ENCODE measurements at regions not wholly inside any gene's neighbourhood (a gene's known extent, or its start where the extent isn't known, plus 50 kb on each side); places are given as distances from the start of the nearest gene placed in this dataset.
"Not testable (repeated sequence)": the region's sequence is repeated elsewhere in the genome, so short reads cannot be mapped to it uniquely, and the experiment has no call there.

- no peak for DNase-seq
- Mint-ChIP-seq H3K4me1 (ENCODE audit: low read depth, unreplicated experiment) (no peaks in the 10 kb centered on the region), H3K36me3 (ENCODE audit: unreplicated experiment) (no peaks in the 10 kb centered on the region), H3K9me3 (ENCODE audit: unreplicated experiment) (no peaks in the 10 kb centered on the region), H3K27ac (ENCODE audit: unreplicated experiment) (no peak overlapping the region), H3K27me3 (ENCODE audit: unreplicated experiment) (no peaks in the 10 kb centered on the region), H3K4me3 (ENCODE audit: unreplicated experiment) (no peak overlapping the region)
- TF ChIP-seq CTCF (IDR thresholded peaks at IDR 0.05; ENCODE audit: partially characterized antibody, unreplicated experiment), result no peak
These were observed 257.2 kb downstream of the PTGER3 start for GRCh38 chr1:70790232-70790923.

DNA sequence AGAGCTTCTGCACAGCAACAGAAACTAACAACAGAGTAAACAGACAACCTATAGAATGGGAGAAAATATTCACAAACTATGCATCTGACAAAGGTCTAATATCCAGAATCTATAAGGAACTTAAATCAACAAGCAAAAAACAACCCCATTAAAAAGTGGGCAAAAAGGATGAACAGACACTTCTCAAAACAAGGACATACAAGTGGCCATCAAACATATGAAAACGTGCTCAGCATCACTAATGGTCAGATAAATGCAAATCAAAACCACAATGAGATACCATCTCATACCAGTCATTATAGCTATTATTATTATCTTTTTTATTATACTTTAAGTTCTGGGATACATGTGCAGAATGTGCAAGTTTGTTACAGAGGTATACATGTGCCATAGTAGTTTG lies 252.6 kb downstream of the PTGER3 start:
- not testable (repeated sequence) for H3K4me3 Mint-ChIP-seq (ENCODE audit: unreplicated experiment); H3K27me3 Mint-ChIP-seq (ENCODE audit: unreplicated experiment); H3K9me3 Mint-ChIP-seq (ENCODE audit: unreplicated experiment); H3K36me3 Mint-ChIP-seq (ENCODE audit: unreplicated experiment); DNase-seq; H3K4me1 Mint-ChIP-seq (ENCODE audit: low read depth, unreplicated experiment); H3K27ac Mint-ChIP-seq (ENCODE audit: unreplicated experiment)

GRCh38 chr1:70796298-70796697 lies 251.3 kb downstream of the PTGER3 start:
- H3K27me3 Mint-ChIP-seq (ENCODE audit: unreplicated experiment); DNase-seq; H3K36me3 Mint-ChIP-seq (ENCODE audit: unreplicated experiment); H3K9me3 Mint-ChIP-seq (ENCODE audit: unreplicated experiment); H3K4me1 Mint-ChIP-seq (ENCODE audit: low read depth, unreplicated experiment); H3K4me3 Mint-ChIP-seq (ENCODE audit: unreplicated experiment); H3K27ac Mint-ChIP-seq (ENCODE audit: unreplicated experiment): not testable (repeated sequence)

GRCh38 chr1:70802625-70803024 lies 245.0 kb downstream of the PTGER3 start:
- not testable (repeated sequence) for H3K9me3 Mint-ChIP-seq (ENCODE audit: unreplicated experiment); DNase-seq; H3K36me3 Mint-ChIP-seq (ENCODE audit: unreplicated experiment); H3K4me3 Mint-ChIP-seq (ENCODE audit: unreplicated experiment); H3K4me1 Mint-ChIP-seq (ENCODE audit: low read depth, unreplicated experiment); H3K27ac Mint-ChIP-seq (ENCODE audit: unreplicated experiment); H3K27me3 Mint-ChIP-seq (ENCODE audit: unreplicated experiment)

DNA sequence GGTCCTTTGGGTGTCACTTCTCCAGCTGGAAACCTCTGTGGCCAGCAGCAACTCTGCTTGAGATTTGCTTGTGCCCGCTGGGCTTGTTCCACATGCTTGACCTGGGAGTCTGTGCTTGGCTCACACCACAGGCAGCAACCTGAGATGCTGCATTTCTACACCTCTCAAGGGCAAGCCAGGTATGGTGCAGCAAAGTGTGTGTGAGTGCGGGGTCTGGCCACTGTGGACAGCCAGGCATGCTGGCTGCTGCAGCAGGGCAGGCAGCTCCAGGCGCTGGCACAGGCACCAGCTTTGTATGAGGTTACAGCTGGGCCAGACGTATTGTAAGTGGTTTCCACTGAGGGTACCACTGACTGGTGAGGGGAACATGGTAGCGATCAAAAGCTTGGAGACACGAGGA lies 242.0 kb downstream of the PTGER3 start:
- no peak for TF ChIP-seq CTCF (IDR thresholded peaks at IDR 0.05; ENCODE audit: partially characterized antibody, unreplicated experiment)
- Mint-ChIP-seq H3K27me3 (ENCODE audit: unreplicated experiment) (no peaks in the 10 kb centered on the region), H3K4me1 (ENCODE audit: low read depth, unreplicated experiment) (no peaks in the 10 kb centered on the region), H3K27ac (ENCODE audit: unreplicated experiment) (no peak overlapping the region), H3K4me3 (ENCODE audit: unreplicated experiment) (no peak overlapping the region), H3K9me3 (ENCODE audit: unreplicated experiment) (peaks cover 2% of the 10 kb centered on the region), H3K36me3 (ENCODE audit: unreplicated experiment) (no peaks in the 10 kb centered on the region)
- no peak for DNase-seq

DNA sequence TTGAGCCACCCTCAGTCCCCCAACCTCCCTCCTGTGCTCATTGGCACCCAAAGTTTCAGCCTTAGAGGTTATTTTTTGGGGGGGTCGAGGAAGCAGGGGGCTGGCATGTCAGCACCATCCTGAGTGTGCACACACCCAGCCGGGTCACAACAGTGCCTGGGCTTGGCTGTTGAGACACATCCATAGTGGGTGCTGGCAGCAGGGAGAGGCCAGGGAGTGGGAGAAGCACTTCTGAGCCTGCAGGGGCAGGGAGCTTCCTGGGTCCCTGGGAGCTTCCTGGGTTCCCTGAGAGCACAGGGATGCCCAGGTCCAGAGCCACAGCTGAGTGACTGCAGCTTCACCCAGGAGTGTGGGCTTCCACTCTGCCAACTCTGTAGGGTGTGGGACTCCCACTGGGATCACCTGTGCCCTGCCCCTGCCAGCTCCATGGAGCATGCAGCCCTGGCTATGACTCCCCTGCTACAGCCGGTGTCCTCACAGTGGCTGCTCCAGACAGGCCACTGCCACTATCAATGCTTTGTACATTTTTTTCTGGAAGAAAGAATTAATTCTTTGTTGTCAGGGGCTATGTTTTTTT lies 240.4 kb downstream of the PTGER3 start:
- Mint-ChIP-seq H3K27me3 (ENCODE audit: unreplicated experiment) (no peaks in the 10 kb centered on the region), H3K27ac (ENCODE audit: unreplicated experiment) (no peak overlapping the region), H3K4me3 (ENCODE audit: unreplicated experiment) (no peak overlapping the region), H3K36me3 (ENCODE audit: unreplicated experiment) (no peaks in the 10 kb centered on the region), H3K9me3 (ENCODE audit: unreplicated experiment) (peaks cover 2% of the 10 kb centered on the region), H3K4me1 (ENCODE audit: low read depth, unreplicated experiment) (no peaks in the 10 kb centered on the region)
- no peak for TF ChIP-seq CTCF (IDR thresholded peaks at IDR 0.05; ENCODE audit: partially characterized antibody, unreplicated experiment)
- no peak for DNase-seq
